ENCODE measurements at regions not wholly inside any gene's neighbourhood (a gene's known extent, or its start where the extent isn't known, plus 50 kb on each side); places are given as distances from the start of the nearest gene placed in this dataset.

GRCh38 chr2:3986530-3987258 lies 283.3 kb downstream of the DCDC2C start:
- H2AFZ ChIP-seq (ENCODE audit: low read length) = no peak overlapping the region
- H4K91ac ChIP-seq (ENCODE audit: low read depth, low read length, poor library complexity) = no peak overlapping the region
- no peak overlapping the region for H3K9ac ChIP-seq (ENCODE audit: low read depth, low read length, poor library complexity)
- H3K14ac ChIP-seq (ENCODE audit: low read length) = no peak overlapping the region
- peaks cover 0 to 3% of the 10 kb centered on the region in 2 donors for H3K9me3 ChIP-seq (replicated peaks in 1 of 2; ENCODE audit: control insufficient read depth in 2 of 2, insufficient read depth in 1 of 2, low read depth in 1 of 2, low read length in 2 of 2)
- no peak overlapping the region for H2AK5ac ChIP-seq (ENCODE audit: low read depth, low read length)
- H2BK120ac ChIP-seq (ENCODE audit: low read depth, low read length) = no peak overlapping the region
- no peak overlapping the region for H3K18ac ChIP-seq (ENCODE audit: low read length)
- H3K27ac ChIP-seq (replicated peaks; ENCODE audit: low read length) = no peak overlapping the region
- no peaks in the 10 kb centered on the region for H3K79me1 ChIP-seq (ENCODE audit: low read depth, low read length)
- WGBS, 2 donors (ENCODE audit: extremely low coverage in 2 of 2, insufficient read length in 2 of 2, insufficient replicate concordance in 1 of 2) = no CpG with 5 or more reads among the region's 7 CpGs
- no peaks in the 10 kb centered on the region for H3K36me3 ChIP-seq (replicated peaks in 1 of 2; ENCODE audit: control insufficient read depth in 2 of 2, insufficient read depth in 2 of 2, low read length in 2 of 2)
- no peak overlapping the region for H4K8ac ChIP-seq (ENCODE audit: low read depth, low read length)
- H3K23ac ChIP-seq (ENCODE audit: low read depth, low read length, poor library complexity) = no peak overlapping the region
- H3K27me3 ChIP-seq (ENCODE audit: control insufficient read depth in 3 of 3, insufficient read depth in 3 of 3, low read depth in 1 of 3, low read length in 3 of 3) = no peaks in the 10 kb centered on the region
- H2BK12ac ChIP-seq (ENCODE audit: low read length) = no peak overlapping the region
- H2BK15ac ChIP-seq (ENCODE audit: low read length) = no peak overlapping the region
- H3K4ac ChIP-seq (ENCODE audit: low read length) = no peak overlapping the region
- no peak for DNase-seq (ENCODE audit: low spot score)
- H2BK5ac ChIP-seq (ENCODE audit: low read length) = no peak overlapping the region
- no peaks in the 10 kb centered on the region for H3K4me1 ChIP-seq (ENCODE audit: control insufficient read depth in 2 of 2, insufficient read depth in 1 of 2, low read depth in 1 of 2, low read length in 2 of 2)
- H3K4me2 ChIP-seq (ENCODE audit: insufficient read depth, low read length, poor library complexity, severe bottlenecking) = no peak overlapping the region
- H3K4me3 ChIP-seq (ENCODE audit: low read length in 2 of 2) = no peak overlapping the region

GRCh38 chr2:4002841-4003403 lies 299.5 kb downstream of the DCDC2C start:
- Histone ChIP-seq H3K4me2 (ENCODE audit: insufficient read depth, low read length, poor library complexity, severe bottlenecking) (no peak overlapping the region), H3K23ac (ENCODE audit: low read depth, low read length, poor library complexity) (peak overlapping the region; percentile 71), H3K14ac (ENCODE audit: low read length) (peak overlapping the region; percentile 72), H3K27ac (replicated peaks; ENCODE audit: low read length) (no peak overlapping the region), H2AFZ (ENCODE audit: low read length) (no peak overlapping the region), H3K27me3 (ENCODE audit: control insufficient read depth in 3 of 3, insufficient read depth in 3 of 3, low read depth in 1 of 3, low read length in 3 of 3) (no peaks in the 10 kb centered on the region), H3K9ac (ENCODE audit: low read depth, low read length, poor library complexity) (peak overlapping the region; percentile 64), H3K79me1 (ENCODE audit: low read depth, low read length) (no peaks in the 10 kb centered on the region), H3K4ac (ENCODE audit: low read length) (no peak overlapping the region), H2BK120ac (ENCODE audit: low read depth, low read length) (no peak overlapping the region), H2BK12ac (ENCODE audit: low read length) (peak overlapping the region; percentile 87), H2AK5ac (ENCODE audit: low read depth, low read length) (no peak overlapping the region), H3K18ac (ENCODE audit: low read length) (peak overlapping the region; percentile 5), H3K36me3 (replicated peaks in 1 of 2; ENCODE audit: control insufficient read depth in 2 of 2, insufficient read depth in 2 of 2, low read length in 2 of 2) (no peaks in the 10 kb centered on the region), H3K9me3 (replicated peaks in 1 of 2; ENCODE audit: control insufficient read depth in 2 of 2, insufficient read depth in 1 of 2, low read depth in 1 of 2, low read length in 2 of 2) (no peaks in the 10 kb centered on the region), H2BK15ac (ENCODE audit: low read length) (peak overlapping the region; percentile 12), H2BK5ac (ENCODE audit: low read length) (no peak overlapping the region), H3K4me1 (ENCODE audit: control insufficient read depth in 2 of 2, insufficient read depth in 1 of 2, low read depth in 1 of 2, low read length in 2 of 2) (peaks cover 0 to 1% of the 10 kb centered on the region in 2 donors), H4K8ac (ENCODE audit: low read depth, low read length) (peak overlapping the region; percentile 31), H4K91ac (ENCODE audit: low read depth, low read length, poor library complexity) (no peak overlapping the region), H3K4me3 (ENCODE audit: low read length in 2 of 2) (peak overlapping the region in 1 of 2 donors; percentile 57)
- WGBS, 2 donors (ENCODE audit: extremely low coverage in 2 of 2, insufficient read length in 2 of 2, insufficient replicate concordance in 1 of 2) = no CpG with 5 or more reads among the region's 22 CpGs
- no peak for DNase-seq (ENCODE audit: low spot score)

- H3K14ac ChIP-seq (ENCODE audit: low read length) = no peak overlapping the region
- peaks cover 0 to 2% of the 10 kb centered on the region in 2 donors for H3K9me3 ChIP-seq (replicated peaks in 1 of 2; ENCODE audit: control insufficient read depth in 2 of 2, insufficient read depth in 1 of 2, low read depth in 1 of 2, low read length in 2 of 2)
- H4K8ac ChIP-seq (ENCODE audit: low read depth, low read length) = no peak overlapping the region
- H2AFZ ChIP-seq (ENCODE audit: low read length) = no peak overlapping the region
- no peaks in the 10 kb centered on the region for H3K36me3 ChIP-seq (replicated peaks in 1 of 2; ENCODE audit: control insufficient read depth in 2 of 2, insufficient read depth in 2 of 2, low read length in 2 of 2)
- H3K27ac ChIP-seq (replicated peaks; ENCODE audit: low read length) = no peak overlapping the region
- no peak overlapping the region for H3K23ac ChIP-seq (ENCODE audit: low read depth, low read length, poor library complexity)
- no peak overlapping the region for H4K91ac ChIP-seq (ENCODE audit: low read depth, low read length, poor library complexity)
- no peak overlapping the region for H3K18ac ChIP-seq (ENCODE audit: low read length)
- no peak overlapping the region for H2BK120ac ChIP-seq (ENCODE audit: low read depth, low read length)
- no peak overlapping the region for H2AK5ac ChIP-seq (ENCODE audit: low read depth, low read length)
- no peak overlapping the region for H3K4ac ChIP-seq (ENCODE audit: low read length)
- H2BK15ac ChIP-seq (ENCODE audit: low read length) = no peak overlapping the region
- no peak for DNase-seq (ENCODE audit: low spot score)
- no CpG with 5 or more reads among the region's 1 CpG for WGBS, 2 donors (ENCODE audit: extremely low coverage in 2 of 2, insufficient read length in 2 of 2, insufficient replicate concordance in 1 of 2)
- H3K79me1 ChIP-seq (ENCODE audit: low read depth, low read length) = no peaks in the 10 kb centered on the region
- H2BK5ac ChIP-seq (ENCODE audit: low read length) = no peak overlapping the region
- H3K4me2 ChIP-seq (ENCODE audit: insufficient read depth, low read length, poor library complexity, severe bottlenecking) = no peak overlapping the region
- no peak overlapping the region for H3K9ac ChIP-seq (ENCODE audit: low read depth, low read length, poor library complexity)
- no peak overlapping the region for H3K4me3 ChIP-seq (ENCODE audit: low read length in 2 of 2)
- H2BK12ac ChIP-seq (ENCODE audit: low read length) = no peak overlapping the region
- H3K27me3 ChIP-seq (ENCODE audit: control insufficient read depth in 3 of 3, insufficient read depth in 3 of 3, low read depth in 1 of 3, low read length in 3 of 3) = no peaks in the 10 kb centered on the region
- H3K4me1 ChIP-seq (ENCODE audit: control insufficient read depth in 2 of 2, insufficient read depth in 1 of 2, low read depth in 1 of 2, low read length in 2 of 2) = no peaks in the 10 kb centered on the region
Observed at GRCh38 chr2:4012197-4012596, 308.8 kb downstream of the DCDC2C start.

GRCh38 chr2:4018535-4018934 lies 315.2 kb downstream of the DCDC2C start:
- H3K4me1 ChIP-seq (ENCODE audit: control insufficient read depth in 2 of 2, insufficient read depth in 1 of 2, low read depth in 1 of 2, low read length in 2 of 2) = no peaks in the 10 kb centered on the region
- H3K9me3 ChIP-seq (replicated peaks in 1 of 2; ENCODE audit: control insufficient read depth in 2 of 2, insufficient read depth in 1 of 2, low read depth in 1 of 2, low read length in 2 of 2) = no peaks in the 10 kb centered on the region
- H3K18ac ChIP-seq (ENCODE audit: low read length) = no peak overlapping the region
- no peak overlapping the region for H3K14ac ChIP-seq (ENCODE audit: low read length)
- no peak overlapping the region for H2BK12ac ChIP-seq (ENCODE audit: low read length)
- no peak overlapping the region for H3K27ac ChIP-seq (replicated peaks; ENCODE audit: low read length)
- H2BK15ac ChIP-seq (ENCODE audit: low read length) = no peak overlapping the region
- no peak overlapping the region for H2BK120ac ChIP-seq (ENCODE audit: low read depth, low read length)
- no peaks in the 10 kb centered on the region for H3K79me1 ChIP-seq (ENCODE audit: low read depth, low read length)
- no peaks in the 10 kb centered on the region for H3K27me3 ChIP-seq (ENCODE audit: control insufficient read depth in 3 of 3, insufficient read depth in 3 of 3, low read depth in 1 of 3, low read length in 3 of 3)
- H3K4ac ChIP-seq (ENCODE audit: low read length) = no peak overlapping the region
- no peaks in the 10 kb centered on the region for H3K36me3 ChIP-seq (replicated peaks in 1 of 2; ENCODE audit: control insufficient read depth in 2 of 2, insufficient read depth in 2 of 2, low read length in 2 of 2)
- H3K23ac ChIP-seq (ENCODE audit: low read depth, low read length, poor library complexity) = no peak overlapping the region
- H3K4me2 ChIP-seq (ENCODE audit: insufficient read depth, low read length, poor library complexity, severe bottlenecking) = no peak overlapping the region
- H2AK5ac ChIP-seq (ENCODE audit: low read depth, low read length) = no peak overlapping the region
- no peak overlapping the region for H3K4me3 ChIP-seq (ENCODE audit: low read length in 2 of 2)
- H2BK5ac ChIP-seq (ENCODE audit: low read length) = no peak overlapping the region
- no peak overlapping the region for H3K9ac ChIP-seq (ENCODE audit: low read depth, low read length, poor library complexity)
- no peak for DNase-seq (ENCODE audit: low spot score)
- no peak overlapping the region for H4K91ac ChIP-seq (ENCODE audit: low read depth, low read length, poor library complexity)
- no peak overlapping the region for H2AFZ ChIP-seq (ENCODE audit: low read length)
- no peak overlapping the region for H4K8ac ChIP-seq (ENCODE audit: low read depth, low read length)
